Neuronal stem cell (in vitro differentiated cells): ENCODE measurements at regions not wholly inside any gene's neighbourhood (a gene's known extent, or its start where the extent isn't known, plus 50 kb on each side); places are given as distances from the start of the nearest gene placed in this dataset.

Source experiments
- DNase-seq: peaks from one replicate; pipeline ENCODE4 v3.0.0-alpha.2; 2013; ENCODE audit warnings: low spot score
- H2AFZ ChIP-seq: one replicate; pipeline ENCODE4 v1.6.1; 2013; ENCODE audit warnings: mild to moderate bottlenecking, low read length, inconsistent platforms
- H2AK5ac ChIP-seq: 2 replicates; pipeline ENCODE4 v1.6.1; 2013; ENCODE audit warnings: low read depth, mild to moderate bottlenecking, inconsistent platforms, low read length, moderate library complexity, mixed read lengths
- H2BK120ac ChIP-seq: 2 replicates; pipeline ENCODE4 v1.6.1; 2013; ENCODE audit warnings: low read depth, mild to moderate bottlenecking, inconsistent platforms, low read length, moderate library complexity, mixed read lengths
- H2BK12ac ChIP-seq: one replicate; pipeline ENCODE4 v1.6.1; 2013; ENCODE audit warnings: low read length, inconsistent platforms
- H2BK15ac ChIP-seq: 2 replicates; pipeline ENCODE4 v1.6.1; 2013; ENCODE audit warnings: mild to moderate bottlenecking, low read length, inconsistent platforms, mixed read lengths
- H2BK5ac ChIP-seq: one replicate; pipeline ENCODE4 v1.6.1; 2013; ENCODE audit warnings: inconsistent platforms, mild to moderate bottlenecking, low read length, moderate library complexity
- H3K14ac ChIP-seq: one replicate; pipeline ENCODE4 v1.6.1; 2013; ENCODE audit warnings: low read length, inconsistent platforms
- H3K18ac ChIP-seq: 2 replicates; pipeline ENCODE4 v1.6.1; 2013; ENCODE audit warnings: low read length, inconsistent platforms
- H3K23ac ChIP-seq: 2 replicates; pipeline ENCODE4 v1.6.1; 2013; ENCODE audit warnings: low read depth, mild to moderate bottlenecking, mixed read lengths, low read length, inconsistent platforms; ENCODE audit not compliant: poor library complexity
- H3K27ac ChIP-seq: replicated peaks from 3 replicates; pipeline ENCODE4 v1.5.1; 2013; ENCODE audit warnings: low read length, inconsistent platforms
- H3K27me3 ChIP-seq, 3 experiments: 2 replicates each; pipeline ENCODE4 v1.6.1; 2013; ENCODE audit warnings: low read length in 3 of 3, mild to moderate bottlenecking in 2 of 3, inconsistent platforms in 1 of 3, low read depth in 1 of 3, mixed read lengths in 1 of 3, moderate library complexity in 1 of 3; ENCODE audit not compliant: control insufficient read depth in 3 of 3, insufficient read depth in 3 of 3
- H3K36me3 ChIP-seq, 2 donors: replicated peaks in 1 of 2; 2 replicates each; pipeline ENCODE4 v1.6.1; 2013; ENCODE audit warnings: low read length in 2 of 2; ENCODE audit not compliant: control insufficient read depth in 2 of 2, insufficient read depth in 2 of 2
- H3K4ac ChIP-seq: 2 replicates; pipeline ENCODE4 v1.6.1; 2013; ENCODE audit warnings: inconsistent platforms, mild to moderate bottlenecking, low read length, moderate library complexity
- H3K4me1 ChIP-seq, 2 donors: 1 replicate in 1 of 2; 2 replicates in 1 of 2; pipeline ENCODE4 v1.6.1; 2013; ENCODE audit warnings: low read length in 2 of 2, low read depth in 1 of 2; ENCODE audit not compliant: control insufficient read depth in 2 of 2, insufficient read depth in 1 of 2
- H3K4me2 ChIP-seq: one replicate; pipeline ENCODE4 v1.6.1; 2013; ENCODE audit warnings: mild to moderate bottlenecking, low read length, inconsistent platforms; ENCODE audit not compliant: insufficient read depth, poor library complexity, severe bottlenecking
- H3K4me3 ChIP-seq, 2 donors: 2 replicates each; pipeline ENCODE4 v1.5.1; 2013; ENCODE audit warnings: low read length in 2 of 2, mild to moderate bottlenecking in 2 of 2, inconsistent platforms in 1 of 2, moderate library complexity in 1 of 2
- H3K79me1 ChIP-seq: one replicate; pipeline ENCODE4 v1.6.1; 2013; ENCODE audit warnings: low read depth, mild to moderate bottlenecking, inconsistent platforms, low read length, moderate library complexity
- H3K9ac ChIP-seq: one replicate; pipeline ENCODE4 v1.6.1; 2013; ENCODE audit warnings: mild to moderate bottlenecking, low read depth, low read length, inconsistent platforms; ENCODE audit not compliant: poor library complexity
- H3K9me3 ChIP-seq, 2 donors: replicated peaks in 1 of 2; 2 replicates each; pipeline versions ENCODE3 to v1.6.1; 2013; ENCODE audit warnings: low read length in 2 of 2, mild to moderate bottlenecking in 2 of 2, inconsistent platforms in 1 of 2, low read depth in 1 of 2, mixed read lengths in 1 of 2, moderate library complexity in 1 of 2; ENCODE audit not compliant: control insufficient read depth in 2 of 2, insufficient read depth in 1 of 2
- H4K8ac ChIP-seq: one replicate; pipeline ENCODE4 v1.6.1; 2013; ENCODE audit warnings: low read depth, mild to moderate bottlenecking, inconsistent platforms, low read length, moderate library complexity
- H4K91ac ChIP-seq: one replicate; pipeline ENCODE4 v1.6.1; 2013; ENCODE audit warnings: low read length, low read depth, mild to moderate bottlenecking, inconsistent platforms; ENCODE audit not compliant: poor library complexity
- WGBS, 2 donors: extraction: QIAGEN DNeasy Blood & Tissue Kit; methylation state at CpG; one replicate each; pipeline ENCODE4 v1.1.7; 2013; ENCODE audit warnings: missing lambda C conversion rate in 2 of 2, mixed read lengths in 1 of 2; ENCODE audit not compliant: insufficient read length in 2 of 2, insufficient replicate concordance in 1 of 2; ENCODE audit errors: extremely low coverage in 2 of 2; 5-methylcytosine and 5-hydroxymethylcytosine counted together

GRCh38 chr3:181998828-181999227, 287.1 kb downstream of the SOX2 start:
- DNase-seq = no peak
- Histone ChIP-seq H3K27me3 (no peaks in the 10 kb centered on the region), H3K79me1 (no peaks in the 10 kb centered on the region), H3K4me3 (no peak overlapping the region), H4K8ac (no peak overlapping the region), H3K14ac (no peak overlapping the region), H2AK5ac (no peak overlapping the region), H3K9me3 (no peaks in the 10 kb centered on the region), H2BK12ac (no peak overlapping the region), H3K4me2 (no peak overlapping the region), H2BK15ac (no peak overlapping the region), H4K91ac (no peak overlapping the region), H3K4me1 (peaks cover 14% of the 10 kb centered on the region in 2 donors), H2BK5ac (no peak overlapping the region), H3K36me3 (no peaks in the 10 kb centered on the region), H2AFZ (peak overlapping the region; percentile 24), H3K4ac (no peak overlapping the region), H3K9ac (no peak overlapping the region), H2BK120ac (no peak overlapping the region), H3K23ac (no peak overlapping the region), H3K18ac (no peak overlapping the region), H3K27ac (no peak overlapping the region)
- no CpG with 5 or more reads among the region's 4 CpGs for WGBS, 2 donors

DNA sequence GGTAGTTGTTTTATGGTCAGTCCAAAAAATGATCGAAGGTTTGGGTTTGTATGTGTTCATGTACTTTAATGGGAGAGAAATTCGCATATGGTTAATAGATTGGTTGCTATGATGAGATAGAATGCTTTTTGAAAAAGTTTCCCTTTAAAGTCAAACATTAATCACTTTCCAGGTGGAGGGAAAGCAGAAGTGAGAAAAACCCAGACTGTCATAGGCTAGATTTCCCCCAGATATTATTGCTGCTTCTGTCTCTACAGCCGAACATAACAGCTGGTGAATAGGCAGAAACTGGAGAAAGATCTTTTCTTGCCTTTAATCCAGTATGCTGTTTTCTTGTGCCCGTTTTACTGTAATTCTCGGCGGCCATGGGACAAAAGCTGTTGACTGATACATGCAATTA, 287.6 kb downstream of the SOX2 start:
- no peaks in the 10 kb centered on the region for H3K79me1 ChIP-seq
- no peak overlapping the region for H2BK15ac ChIP-seq
- no peak overlapping the region for H2AFZ ChIP-seq
- peaks cover 14% of the 10 kb centered on the region in 2 donors for H3K4me1 ChIP-seq
- no peak overlapping the region for H2BK120ac ChIP-seq
- no peak overlapping the region for H3K9ac ChIP-seq
- DNase-seq = no peak
- H3K14ac ChIP-seq = no peak overlapping the region
- whole genome bisulfite sequencing, 2 donors = no CpG with 5 or more reads among the region's 6 CpGs
- H3K36me3 ChIP-seq = no peaks in the 10 kb centered on the region
- H3K27me3 ChIP-seq = no peaks in the 10 kb centered on the region
- H3K9me3 ChIP-seq = no peaks in the 10 kb centered on the region
- no peak overlapping the region for H3K4ac ChIP-seq
- no peak overlapping the region for H4K8ac ChIP-seq
- no peak overlapping the region for H3K23ac ChIP-seq
- H3K4me3 ChIP-seq = no peak overlapping the region
- H3K18ac ChIP-seq = no peak overlapping the region
- H2BK5ac ChIP-seq = no peak overlapping the region
- H2BK12ac ChIP-seq = no peak overlapping the region
- no peak overlapping the region for H4K91ac ChIP-seq
- no peak overlapping the region for H3K27ac ChIP-seq
- H2AK5ac ChIP-seq = no peak overlapping the region
- no peak overlapping the region for H3K4me2 ChIP-seq

DNA sequence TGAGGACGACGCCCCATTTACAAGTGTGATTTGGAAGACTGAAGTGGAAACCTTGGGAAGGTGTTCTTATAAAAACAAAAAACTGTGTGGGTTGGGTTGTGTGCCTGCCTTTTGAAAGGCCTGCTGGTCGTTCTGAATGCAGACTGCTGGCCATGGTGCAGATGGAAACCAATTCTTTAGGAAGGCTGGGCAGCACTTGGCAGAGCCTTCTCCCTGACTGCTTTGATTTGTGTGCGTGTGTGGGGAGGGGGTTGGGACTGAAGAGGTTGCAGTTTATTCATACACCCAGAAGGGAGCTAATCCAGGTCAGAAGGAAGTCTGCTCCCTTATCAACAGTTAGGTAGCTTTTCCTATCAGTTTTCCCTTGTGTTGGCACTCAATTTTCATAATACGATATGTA, 288.7 kb downstream of the SOX2 start:
- Histone ChIP-seq H3K36me3 (no peaks in the 10 kb centered on the region), H2BK15ac (no peak overlapping the region), H4K8ac (no peak overlapping the region), H3K4me2 (no peak overlapping the region), H3K4ac (no peak overlapping the region), H3K14ac (no peak overlapping the region), H3K27me3 (no peaks in the 10 kb centered on the region), H2AK5ac (no peak overlapping the region), H2BK120ac (no peak overlapping the region), H3K4me1 (peaks cover 14% of the 10 kb centered on the region in 2 donors), H3K9ac (no peak overlapping the region), H2BK5ac (no peak overlapping the region), H2BK12ac (no peak overlapping the region), H3K18ac (no peak overlapping the region), H3K9me3 (no peaks in the 10 kb centered on the region), H3K4me3 (no peak overlapping the region), H4K91ac (no peak overlapping the region), H3K23ac (no peak overlapping the region), H2AFZ (peak overlapping the region; percentile 47), H3K27ac (no peak overlapping the region), H3K79me1 (no peaks in the 10 kb centered on the region)
- WGBS, 2 donors = no CpG with 5 or more reads among the region's 5 CpGs
- DNase-seq = no peak

DNA sequence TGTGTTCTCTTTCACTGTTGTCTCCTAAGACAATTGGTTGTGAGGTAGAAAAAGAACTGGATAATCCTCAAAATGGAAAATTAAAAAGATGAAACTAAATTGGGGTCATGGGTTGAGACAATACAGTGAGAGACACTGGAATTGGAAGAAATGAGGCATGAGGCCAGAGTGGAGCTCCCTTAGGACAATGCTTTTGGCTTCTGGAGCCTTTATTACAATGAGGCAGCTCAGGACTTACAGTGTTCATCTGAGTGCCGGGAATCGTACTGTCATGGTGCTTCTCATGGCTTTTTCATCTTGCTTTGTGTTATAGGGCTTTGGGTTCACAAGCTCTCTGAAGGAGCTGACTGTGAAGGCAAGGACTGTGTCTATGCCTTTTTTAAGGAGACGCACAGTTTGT, 293.5 kb downstream of the SOX2 start:
- H3K18ac ChIP-seq = no peak overlapping the region
- H3K4me2 ChIP-seq = no peak overlapping the region
- H3K4me1 ChIP-seq = peaks cover 5 to 15% of the 10 kb centered on the region in 2 donors
- H4K91ac ChIP-seq = no peak overlapping the region
- no peak overlapping the region for H3K9ac ChIP-seq
- no peak overlapping the region for H4K8ac ChIP-seq
- H2BK120ac ChIP-seq = no peak overlapping the region
- H3K9me3 ChIP-seq = no peaks in the 10 kb centered on the region
- no peak overlapping the region for H3K27ac ChIP-seq
- DNase-seq = no peak
- H3K4ac ChIP-seq = no peak overlapping the region
- H3K4me3 ChIP-seq = no peak overlapping the region
- H3K36me3 ChIP-seq = no peaks in the 10 kb centered on the region
- no peak overlapping the region for H2BK5ac ChIP-seq
- H3K14ac ChIP-seq = no peak overlapping the region
- no peaks in the 10 kb centered on the region for H3K79me1 ChIP-seq
- H3K27me3 ChIP-seq = no peaks in the 10 kb centered on the region
- H2AFZ ChIP-seq = no peak overlapping the region
- H3K23ac ChIP-seq = no peak overlapping the region
- H2AK5ac ChIP-seq = no peak overlapping the region
- H2BK15ac ChIP-seq = no peak overlapping the region
- H2BK12ac ChIP-seq = no peak overlapping the region
- WGBS, 2 donors = no CpG with 5 or more reads among the region's 3 CpGs
